GM10266 (cell line): ENCODE measurements at regions not wholly inside any gene's neighbourhood (a gene's known extent, or its start where the extent isn't known, plus 50 kb on each side); places are given as distances from the start of the nearest gene placed in this dataset.
"Not testable (repeated sequence)": the region's sequence is repeated elsewhere in the genome, so short reads cannot be mapped to it uniquely, and the experiment has no call there.

Experiments used
- DNase-seq: peaks from one replicate; pipeline ENCODE4 v3.0.0; 2012; ENCODE audit errors: extremely low spot score
- CTCF ChIP-seq: IDR thresholded peaks from 2 replicates; pipeline ENCODE4 v1.5.1; 2012; ENCODE audit warnings: mild to moderate bottlenecking, low read depth; ENCODE audit not compliant: control insufficient read depth, insufficient read depth; ENCODE audit errors: missing control alignments

- DNase-seq, result no peak
- TF ChIP-seq CTCF, result no peak
Measured at GRCh38 chr6:86615299-86615698, 322.0 kb upstream of the HTR1E start.

GRCh38 chr6:86609549-86610388 is 327.6 kb upstream of the HTR1E start:
- no peak for DNase-seq
- TF ChIP-seq CTCF, result no peak

- DNase-seq, result not testable (repeated sequence)
Measured at GRCh38 chr6:86603364-86603763, 334.0 kb upstream of the HTR1E start.

GRCh38 chr6:86602093-86602492 is 335.2 kb upstream of the HTR1E start:
- DNase-seq, result not testable (repeated sequence)

- not testable (repeated sequence) for DNase-seq
Measured at GRCh38 chr6:86598969-86599368, 338.4 kb upstream of the HTR1E start.

- DNase-seq, result no peak
- TF ChIP-seq CTCF, result no peak
Measured at GRCh38 chr6:86595641-86596040, 341.7 kb upstream of the HTR1E start.

GRCh38 chr6:86586195-86586594 is 351.1 kb upstream of the HTR1E start:
- no peak for TF ChIP-seq CTCF
- no peak for DNase-seq

- no peak for TF ChIP-seq CTCF
- DNase-seq, result no peak
Measured at GRCh38 chr6:86581833-86582232, 355.5 kb upstream of the HTR1E start.

- no peak for TF ChIP-seq CTCF
- no peak for DNase-seq
Measured at GRCh38 chr6:86563197-86563596, 374.1 kb upstream of the HTR1E start.
